ENCODE measurements at regions not wholly inside any gene's neighbourhood (a gene's known extent, or its start where the extent isn't known, plus 50 kb on each side); places are given as distances from the start of the nearest gene placed in this dataset.
"Not testable (repeated sequence)": the region's sequence is repeated elsewhere in the genome, so short reads cannot be mapped to it uniquely, and the experiment has no call there.

GRCh38 chr3:3951071-3951470 is 151.8 kb downstream of the LRRN1 start:
- no peaks in the 10 kb centered on the region for H3K79me2 ChIP-seq (ENCODE audit: insufficient read depth, low read length)
- no peak for TF ChIP-seq CTCF (IDR thresholded peaks at IDR 0.05; ENCODE audit: extremely low read depth, low read depth, low read length)
- H3K4me3 ChIP-seq (ENCODE audit: insufficient read depth, low read length): no peak overlapping the region
- no peaks in the 10 kb centered on the region for H3K36me3 ChIP-seq (ENCODE audit: insufficient read depth, low read length)
- H3K4me1 ChIP-seq (ENCODE audit: insufficient read depth, low read length): no peaks in the 10 kb centered on the region
- no peak overlapping the region for H3K27ac ChIP-seq (ENCODE audit: low read depth, low read length)
- H3K4me2 ChIP-seq (ENCODE audit: insufficient read depth, low read length): no peak overlapping the region
- no peaks in the 10 kb centered on the region for H3K27me3 ChIP-seq (ENCODE audit: insufficient read depth, low read length)
- peaks cover 1% of the 10 kb centered on the region for H3K9me3 ChIP-seq (ENCODE audit: low read depth, low read length)
- no peak overlapping the region for H2AFZ ChIP-seq (ENCODE audit: low read length)
- no peak for DNase-seq (ENCODE audit: insufficient read length, low spot score, missing footprints)
- no peaks in the 10 kb centered on the region for H4K20me1 ChIP-seq (ENCODE audit: insufficient read depth, low read length)

- Histone ChIP-seq H2AFZ (ENCODE audit: low read length) (no peak overlapping the region), H4K20me1 (ENCODE audit: insufficient read depth, low read length) (no peaks in the 10 kb centered on the region), H3K36me3 (ENCODE audit: insufficient read depth, low read length) (no peaks in the 10 kb centered on the region), H3K9me3 (ENCODE audit: low read depth, low read length) (peaks cover 1% of the 10 kb centered on the region), H3K27me3 (ENCODE audit: insufficient read depth, low read length) (no peaks in the 10 kb centered on the region), H3K4me3 (ENCODE audit: insufficient read depth, low read length) (no peak overlapping the region), H3K4me1 (ENCODE audit: insufficient read depth, low read length) (no peaks in the 10 kb centered on the region), H3K4me2 (ENCODE audit: insufficient read depth, low read length) (no peak overlapping the region), H3K27ac (ENCODE audit: low read depth, low read length) (no peak overlapping the region), H3K79me2 (ENCODE audit: insufficient read depth, low read length) (no peaks in the 10 kb centered on the region)
- DNase-seq (ENCODE audit: insufficient read length, low spot score, missing footprints): no peak
- TF ChIP-seq CTCF (IDR thresholded peaks at IDR 0.05; ENCODE audit: extremely low read depth, low read depth, low read length): no peak
Measured at GRCh38 chr3:3951501-3951900, 152.3 kb downstream of the LRRN1 start.

- H3K27me3 ChIP-seq (ENCODE audit: insufficient read depth, low read length); H3K4me2 ChIP-seq (ENCODE audit: insufficient read depth, low read length); H3K4me3 ChIP-seq (ENCODE audit: insufficient read depth, low read length); DNase-seq (ENCODE audit: insufficient read length, low spot score, missing footprints); H3K79me2 ChIP-seq (ENCODE audit: insufficient read depth, low read length); H3K36me3 ChIP-seq (ENCODE audit: insufficient read depth, low read length); H3K27ac ChIP-seq (ENCODE audit: low read depth, low read length); H4K20me1 ChIP-seq (ENCODE audit: insufficient read depth, low read length); H3K4me1 ChIP-seq (ENCODE audit: insufficient read depth, low read length); H2AFZ ChIP-seq (ENCODE audit: low read length); H3K9me3 ChIP-seq (ENCODE audit: low read depth, low read length): not testable (repeated sequence)
Measured at GRCh38 chr3:3962867-3963266, 163.6 kb downstream of the LRRN1 start.

GRCh38 chr3:3984053-3984452 is 184.8 kb downstream of the LRRN1 start:
- Histone ChIP-seq H3K4me3 (ENCODE audit: insufficient read depth, low read length) (no peak overlapping the region), H3K4me1 (ENCODE audit: insufficient read depth, low read length) (no peaks in the 10 kb centered on the region), H2AFZ (ENCODE audit: low read length) (no peak overlapping the region), H3K27me3 (ENCODE audit: insufficient read depth, low read length) (no peaks in the 10 kb centered on the region), H3K9me3 (ENCODE audit: low read depth, low read length) (peaks cover 3% of the 10 kb centered on the region), H3K36me3 (ENCODE audit: insufficient read depth, low read length) (no peaks in the 10 kb centered on the region), H3K4me2 (ENCODE audit: insufficient read depth, low read length) (no peak overlapping the region), H3K79me2 (ENCODE audit: insufficient read depth, low read length) (no peaks in the 10 kb centered on the region), H3K27ac (ENCODE audit: low read depth, low read length) (no peak overlapping the region), H4K20me1 (ENCODE audit: insufficient read depth, low read length) (no peaks in the 10 kb centered on the region)
- no peak for TF ChIP-seq CTCF (IDR thresholded peaks at IDR 0.05; ENCODE audit: extremely low read depth, low read depth, low read length)
- DNase-seq (ENCODE audit: insufficient read length, low spot score, missing footprints): no peak

GRCh38 chr3:3991598-3991997 is 192.4 kb downstream of the LRRN1 start:
- H3K36me3 ChIP-seq (ENCODE audit: insufficient read depth, low read length): no peaks in the 10 kb centered on the region
- H3K4me1 ChIP-seq (ENCODE audit: insufficient read depth, low read length): no peaks in the 10 kb centered on the region

More at GRCh38 chr3:3991598-3991997, 192.4 kb downstream of the LRRN1 start:
- Histone ChIP-seq H3K4me3 (ENCODE audit: insufficient read depth, low read length) (no peak overlapping the region), H3K27me3 (ENCODE audit: insufficient read depth, low read length) (no peaks in the 10 kb centered on the region), H3K79me2 (ENCODE audit: insufficient read depth, low read length) (no peaks in the 10 kb centered on the region), H4K20me1 (ENCODE audit: insufficient read depth, low read length) (no peaks in the 10 kb centered on the region), H2AFZ (ENCODE audit: low read length) (no peak overlapping the region), H3K9me3 (ENCODE audit: low read depth, low read length) (no peaks in the 10 kb centered on the region), H3K4me2 (ENCODE audit: insufficient read depth, low read length) (no peak overlapping the region), H3K27ac (ENCODE audit: low read depth, low read length) (no peak overlapping the region)
- TF ChIP-seq CTCF (IDR thresholded peaks at IDR 0.05; ENCODE audit: extremely low read depth, low read depth, low read length): no peak
- no peak for DNase-seq (ENCODE audit: insufficient read length, low spot score, missing footprints)
